Progenitor cell of endocrine pancreas (in vitro differentiated cells): ENCODE measurements at regions not wholly inside any gene's neighbourhood (a gene's known extent, or its start where the extent isn't known, plus 50 kb on each side); places are given as distances from the start of the nearest gene placed in this dataset.

Experiments
- DNase-seq: peaks from one replicate; pipeline ENCODE4 v3.0.0; 2021; ENCODE audit warnings: low spot score; ENCODE audit not compliant: unreplicated experiment
- H3K27ac Mint-ChIP-seq: 2 replicates; pipeline ENCODE4 v1.8.0; 2021; ENCODE audit warnings: mild to moderate bottlenecking, moderate library complexity, mixed read lengths
- H3K27me3 Mint-ChIP-seq: 2 replicates; pipeline ENCODE4 v1.8.0; 2021; ENCODE audit warnings: mixed read lengths
- H3K36me3 Mint-ChIP-seq: 2 replicates; pipeline ENCODE4 v1.8.0; 2022; ENCODE audit warnings: mixed read lengths; ENCODE audit not compliant: insufficient read depth
- H3K4me1 Mint-ChIP-seq: 2 replicates; pipeline ENCODE4 v1.8.0; 2021; ENCODE audit warnings: low read depth, mixed read lengths
- H3K4me3 Mint-ChIP-seq: 2 replicates; pipeline ENCODE4 v1.8.0; 2021; ENCODE audit warnings: low read depth, mild to moderate bottlenecking, moderate library complexity, mixed read lengths
- H3K9me3 Mint-ChIP-seq: 2 replicates; pipeline ENCODE4 v1.8.0; 2021; ENCODE audit warnings: low read depth, mixed read lengths
- TF ChIP-seq, protein P1 (sequence below): fragments of 200-600 bp; sonication (generic); IDR thresholded peaks from one replicate; pipeline ENCODE4 v1.5.0; 2021; ENCODE audit warnings: antibody characterized with exemption, mild to moderate bottlenecking; ENCODE audit not compliant: unreplicated experiment

- Mint-ChIP-seq H3K9me3 (peaks cover 3% of the 10 kb centered on the region), H3K27me3 (no peaks in the 10 kb centered on the region), H3K4me1 (peaks cover 18% of the 10 kb centered on the region), H3K36me3 (no peaks in the 10 kb centered on the region), H3K27ac (peak overlapping the region; percentile 59), H3K4me3 (no peak overlapping the region)
- TF ChIP-seq, protein P1, sequence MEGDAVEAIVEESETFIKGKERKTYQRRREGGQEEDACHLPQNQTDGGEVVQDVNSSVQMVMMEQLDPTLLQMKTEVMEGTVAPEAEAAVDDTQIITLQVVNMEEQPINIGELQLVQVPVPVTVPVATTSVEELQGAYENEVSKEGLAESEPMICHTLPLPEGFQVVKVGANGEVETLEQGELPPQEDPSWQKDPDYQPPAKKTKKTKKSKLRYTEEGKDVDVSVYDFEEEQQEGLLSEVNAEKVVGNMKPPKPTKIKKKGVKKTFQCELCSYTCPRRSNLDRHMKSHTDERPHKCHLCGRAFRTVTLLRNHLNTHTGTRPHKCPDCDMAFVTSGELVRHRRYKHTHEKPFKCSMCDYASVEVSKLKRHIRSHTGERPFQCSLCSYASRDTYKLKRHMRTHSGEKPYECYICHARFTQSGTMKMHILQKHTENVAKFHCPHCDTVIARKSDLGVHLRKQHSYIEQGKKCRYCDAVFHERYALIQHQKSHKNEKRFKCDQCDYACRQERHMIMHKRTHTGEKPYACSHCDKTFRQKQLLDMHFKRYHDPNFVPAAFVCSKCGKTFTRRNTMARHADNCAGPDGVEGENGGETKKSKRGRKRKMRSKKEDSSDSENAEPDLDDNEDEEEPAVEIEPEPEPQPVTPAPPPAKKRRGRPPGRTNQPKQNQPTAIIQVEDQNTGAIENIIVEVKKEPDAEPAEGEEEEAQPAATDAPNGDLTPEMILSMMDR, result no peak
- no peak for DNase-seq
These were observed 186.9 kb downstream of the RGS3 start for GRCh38 chr9:113650207-113651131.

- TF ChIP-seq, protein P1, result no peak
- Mint-ChIP-seq H3K27me3 (no peaks in the 10 kb centered on the region), H3K27ac (no peak overlapping the region), H3K4me3 (no peak overlapping the region), H3K36me3 (no peaks in the 10 kb centered on the region), H3K4me1 (peaks cover 15% of the 10 kb centered on the region), H3K9me3 (peaks cover 3% of the 10 kb centered on the region)
- no peak for DNase-seq
These were observed 188.4 kb downstream of the RGS3 start for GRCh38 chr9:113651896-113652295.

DNA sequence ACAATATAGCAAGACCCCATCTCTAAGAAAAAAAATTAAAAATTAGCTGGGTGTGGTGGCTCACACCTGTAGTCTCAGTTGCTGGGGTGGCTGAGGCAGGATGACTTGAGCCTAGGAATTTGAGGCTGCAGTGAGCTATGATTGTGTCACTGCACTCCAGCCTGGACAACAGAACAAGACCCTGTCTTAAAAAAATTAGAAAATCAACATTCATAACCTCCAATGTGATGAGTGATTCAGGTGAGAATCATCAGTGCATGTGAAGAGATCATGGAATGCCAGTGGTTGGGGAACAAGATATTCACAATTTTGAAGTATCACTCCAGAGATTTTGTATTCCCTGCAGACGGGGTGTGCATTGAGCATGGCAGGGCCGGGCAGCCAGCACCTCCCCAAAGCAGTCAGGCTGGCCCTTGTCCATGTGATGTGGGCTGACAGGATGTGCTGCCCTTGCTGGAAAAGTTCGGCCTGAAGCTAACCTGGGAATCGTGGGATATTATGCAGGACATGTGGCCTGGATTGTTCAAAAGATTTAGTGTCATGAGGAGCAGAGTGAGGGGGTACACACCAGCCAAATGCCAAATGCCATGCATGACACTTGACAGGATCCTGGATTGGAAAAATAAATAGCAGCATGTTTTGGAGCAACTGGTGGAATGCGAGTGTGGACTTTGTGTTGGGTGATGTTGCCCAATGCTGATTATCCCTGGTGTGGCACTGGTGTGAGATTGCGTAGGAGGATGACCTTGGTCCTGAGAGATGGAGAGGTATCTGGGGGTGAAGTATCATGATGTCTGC is 189.0 kb downstream of the RGS3 start:
- Mint-ChIP-seq H3K4me3 (no peak overlapping the region), H3K27ac (no peak overlapping the region), H3K9me3 (no peaks in the 10 kb centered on the region), H3K27me3 (no peaks in the 10 kb centered on the region), H3K36me3 (no peaks in the 10 kb centered on the region), H3K4me1 (peaks cover 15% of the 10 kb centered on the region)
- TF ChIP-seq, protein P1, result no peak
- DNase-seq, result no peak

DNA sequence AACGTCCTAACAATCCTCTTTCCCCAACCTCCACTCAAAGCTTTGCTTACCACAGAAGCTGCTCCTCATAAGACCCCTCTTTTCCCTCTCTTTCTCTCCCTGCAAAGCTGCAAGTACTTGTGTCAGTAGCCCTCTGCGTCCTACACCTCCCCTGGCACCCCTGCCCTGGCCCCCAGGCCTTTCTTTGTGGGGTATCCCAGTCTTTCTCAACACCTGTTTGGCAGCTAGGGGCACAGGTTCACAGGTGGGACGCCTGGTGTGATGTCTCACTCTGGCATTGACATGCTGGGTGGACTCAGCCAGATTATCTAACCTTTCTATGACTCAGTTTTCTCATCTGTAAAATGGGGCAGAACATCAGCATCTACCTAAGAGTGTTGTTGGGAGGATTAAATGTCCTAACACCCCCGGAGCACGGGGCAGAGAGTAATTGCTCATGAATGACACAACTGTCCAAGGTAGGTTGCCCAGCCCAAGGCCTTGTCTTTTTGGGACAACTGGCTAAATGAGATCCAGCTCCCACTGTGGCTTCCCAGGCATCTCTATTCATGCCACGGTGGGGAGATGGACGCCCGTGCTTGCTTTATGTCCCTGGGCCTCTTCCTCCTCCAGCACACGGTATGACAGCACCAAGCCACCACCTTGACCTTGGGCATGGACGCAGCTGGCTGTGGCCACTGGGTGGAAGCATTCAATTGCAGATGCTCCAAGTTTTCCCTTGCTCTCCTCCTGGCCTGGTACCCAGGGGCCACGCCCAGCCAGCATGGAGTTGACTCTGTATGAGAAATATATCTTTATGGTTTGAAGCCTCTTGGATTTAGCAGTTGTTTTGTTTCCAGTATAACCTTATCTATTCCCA is 190.4 kb downstream of the RGS3 start:
- DNase-seq, result no peak
- H3K36me3 Mint-ChIP-seq, result no peaks in the 10 kb centered on the region
- peaks cover 2% of the 10 kb centered on the region for H3K27me3 Mint-ChIP-seq

More for the DNA sequence above, 190.4 kb downstream of the RGS3 start:
- TF ChIP-seq, protein P1, result no peak
- Mint-ChIP-seq H3K4me1 (peaks cover 15% of the 10 kb centered on the region), H3K9me3 (no peaks in the 10 kb centered on the region), H3K27ac (no peak overlapping the region), H3K4me3 (no peak overlapping the region)
